HepG2 (cell line): ENCODE measurements at regions not wholly inside any gene's neighbourhood (a gene's known extent, or its start where the extent isn't known, plus 50 kb on each side); places are given as distances from the start of the nearest gene placed in this dataset.

ENCODE experiments used
- ATAC-seq: fragments of 200-7000 bp; cut with Tn5 transposase; 3 replicates; pipeline ENCODE4 v1.9.1; 2020; ENCODE audit warnings: mild to moderate bottlenecking, moderate library complexity
- BruUV-seq: library from RNA; stranded (reverse); fragments of 400-500 nt; replicated peaks from 2 replicates; lab custom pipeline; 2021; lab: Mats Ljungman, UMichigan
- CTCF ChIA-PET: fragments of 300-600 bp; formaldehyde crosslinking; extraction: SDS; loops from one replicate; lab custom pipeline; 2021; ENCODE audit warnings: low total read pairs, inconsistent platforms, low intra/inter-chr PET ratio; lab: Yijun Ruan, JAX
- POLR2A ChIA-PET: fragments of 350-600 bp; sonication (Branson Sonifier 250); formaldehyde crosslinking; loops from one replicate; lab custom pipeline; 2020; ENCODE audit warnings: antibody characterized with exemption, inconsistent platforms; lab: Yijun Ruan, JAX
- DNase-seq: peaks from one replicate; pipeline ENCODE4 v3.0.0-alpha.2; 2015; ENCODE audit warnings: low spot score
- FAIRE-seq: peaks from 3 replicates; lab custom pipeline; 2011; peaks lifted over from hg19 to GRCh38; lab: Jason Lieb, UNC
- H2AFZ ChIP-seq: one replicate; pipeline ENCODE4 v1.6.1; 2011; ENCODE audit warnings: low read length, inconsistent platforms
- H3K27ac ChIP-seq: fragments of 300-600 bp; 3 replicates; pipeline ENCODE4 v1.8.0; 2011; ENCODE audit warnings: mixed run types, mild to moderate bottlenecking, mixed read lengths, low read length, inconsistent platforms; ENCODE audit not compliant: insufficient read depth; ENCODE audit errors: extremely low read length
- H3K27me3 ChIP-seq, 2 experiments: fragments of 200-600 bp in 1 of 2; 2 replicates in 1 of 2; 3 replicates in 1 of 2; pipeline versions ENCODE4 v1.6.0 to v1.8.0; 2011; ENCODE audit warnings: low read length in 2 of 2, mild to moderate bottlenecking in 2 of 2, moderate library complexity in 2 of 2, inconsistent platforms in 1 of 2; ENCODE audit not compliant: insufficient read depth in 2 of 2, control insufficient read depth in 1 of 2
- H3K36me3 ChIP-seq, 2 experiments: fragments of 200-600 bp in 1 of 2; replicated peaks in 1 of 2; 2 replicates in 1 of 2; 3 replicates in 1 of 2; pipeline versions ENCODE4 v1.5.1 to v1.8.0; 2011; ENCODE audit warnings: low read length in 2 of 2, inconsistent platforms in 1 of 2; ENCODE audit not compliant: insufficient read depth in 2 of 2, control insufficient read depth in 1 of 2
- H3K4me1 ChIP-seq: 2 replicates; pipeline ENCODE4 v1.5.1; 2012; ENCODE audit warnings: low read length, inconsistent platforms; ENCODE audit not compliant: insufficient read depth
- H3K4me2 ChIP-seq: 2 replicates; pipeline ENCODE4 v1.6.0; 2011; ENCODE audit warnings: low read depth, low read length, inconsistent platforms
- H3K4me3 ChIP-seq, 3 experiments: fragments of 200-600 bp in 1 of 3; sonication (generic), shearing (Covaris generic) in 1 of 3; replicated peaks in 1 of 3; 2 replicates each; pipeline ENCODE4 v1.5.1; 2011 to 2016; ENCODE audit warnings: low read length in 3 of 3, inconsistent platforms in 2 of 3, low read depth in 2 of 3, mild to moderate bottlenecking in 2 of 3, control low read depth in 1 of 3, mixed read lengths in 1 of 3; ENCODE audit not compliant: insufficient read depth in 1 of 3
- H3K79me2 ChIP-seq: one replicate; pipeline ENCODE4 v1.6.1; 2011; ENCODE audit warnings: low read length, inconsistent platforms; ENCODE audit not compliant: insufficient read depth
- H3K9ac ChIP-seq: 2 replicates; pipeline ENCODE4 v1.6.0; 2011; ENCODE audit warnings: mild to moderate bottlenecking, low read depth, low read length, inconsistent platforms; ENCODE audit not compliant: insufficient read depth
- H3K9me3 ChIP-seq: 2 replicates; pipeline ENCODE4 v1.5.1; 2012; ENCODE audit warnings: mild to moderate bottlenecking, low read length
- H4K20me1 ChIP-seq: 2 replicates; pipeline ENCODE4 v1.6.0; 2011; ENCODE audit warnings: inconsistent platforms, mild to moderate bottlenecking, low read length, moderate library complexity; ENCODE audit not compliant: insufficient read depth
- ATF5 ChIP-seq: sonication (generic); formaldehyde crosslinking; IDR thresholded peaks from 2 replicates; pipeline ENCODE4 v1.4.0; 2020; ENCODE audit warnings: mild to moderate bottlenecking, low read depth, missing genetic modification reagents
- DBP ChIP-seq: sonication (generic); formaldehyde crosslinking; IDR thresholded peaks from 2 replicates; pipeline ENCODE4 v1.4.0; 2020; ENCODE audit warnings: missing genetic modification reagents; ENCODE audit errors: not compliant biosample characterization
- FOXK1 ChIP-seq: sonication (generic); formaldehyde crosslinking; IDR thresholded peaks from 2 replicates; pipeline ENCODE4 v1.4.0; 2020; ENCODE audit warnings: low read depth, missing genetic modification reagents, borderline replicate concordance
- HNRNPUL1 ChIP-seq: fragments of 200-400 bp; formaldehyde crosslinking; IDR thresholded peaks from 2 replicates; pipeline ENCODE4 v1.6.1; 2017; ENCODE audit warnings: low read depth, mild to moderate bottlenecking, low read length, moderate library complexity
- NFATC3 ChIP-seq: sonication (generic); formaldehyde crosslinking; IDR thresholded peaks from 2 replicates; pipeline ENCODE4 v1.5.1; 2020; ENCODE audit warnings: mild to moderate bottlenecking, missing genetic modification reagents
- SALL2 ChIP-seq: sonication (generic); formaldehyde crosslinking; IDR thresholded peaks from 2 replicates; pipeline ENCODE4 v1.8.1; 2023; ENCODE audit warnings: mild to moderate bottlenecking, missing genetic modification reagents, inconsistent platforms
- SIX4 ChIP-seq: sonication (generic); formaldehyde crosslinking; IDR thresholded peaks from 2 replicates; pipeline ENCODE4 v1.4.0; 2020; ENCODE audit warnings: missing genetic modification reagents
- SMAD1 ChIP-seq: sonication (generic); formaldehyde crosslinking; IDR thresholded peaks from 2 replicates; pipeline ENCODE4 v1.4.0; 2020; ENCODE audit warnings: missing genetic modification reagents, low read depth, mild to moderate bottlenecking, borderline replicate concordance
- SOX6 ChIP-seq, 2 experiments: fragments of 450-650 bp in 1 of 2; sonication (generic) in 1 of 2; formaldehyde crosslinking in 1 of 2; IDR thresholded peaks; 2 replicates each; pipeline versions ENCODE4 v1.4.0 to v1.6.1; 2017 to 2020; ENCODE audit warnings: antibody characterized with exemption in 1 of 2, mild to moderate bottlenecking in 1 of 2, missing genetic modification reagents in 1 of 2
- SP2 ChIP-seq: sonication (generic); formaldehyde crosslinking; IDR thresholded peaks from 2 replicates; pipeline ENCODE4 v1.5.1; 2020; ENCODE audit warnings: mild to moderate bottlenecking, missing genetic modification reagents
- SRSF9 ChIP-seq: fragments of 200-400 bp; formaldehyde crosslinking; IDR thresholded peaks from 2 replicates; pipeline ENCODE4 v1.6.1; 2018; ENCODE audit warnings: borderline replicate concordance, mild to moderate bottlenecking, low read depth, low read length; ENCODE audit not compliant: insufficient read depth, poor library complexity, severe bottlenecking
- TCF7L2 ChIP-seq: IDR thresholded peaks from 2 replicates; pipeline ENCODE4 v1.6.1; 2011; ENCODE audit warnings: mild to moderate bottlenecking, low read depth, low read length, moderate library complexity
- TOPORS ChIP-seq: sonication (generic); formaldehyde crosslinking; IDR thresholded peaks from 2 replicates; pipeline ENCODE4 v1.8.0; 2023; ENCODE audit warnings: mild to moderate bottlenecking, missing genetic modification reagents
- ZBTB38 ChIP-seq: sonication (generic); formaldehyde crosslinking; IDR thresholded peaks from 2 replicates; pipeline ENCODE4 v1.5.1; 2020; ENCODE audit warnings: mild to moderate bottlenecking, missing genetic modification reagents
- ZBTB7B ChIP-seq: sonication (generic); formaldehyde crosslinking; IDR thresholded peaks from 2 replicates; pipeline ENCODE4 v1.4.0; 2020; ENCODE audit warnings: missing genetic modification reagents
- ZNF17 ChIP-seq: sonication (generic); formaldehyde crosslinking; IDR thresholded peaks from 2 replicates; pipeline ENCODE4 v1.5.0; 2020; ENCODE audit warnings: mild to moderate bottlenecking, missing genetic modification reagents
- ZNF331 ChIP-seq: sonication (generic); formaldehyde crosslinking; IDR thresholded peaks from 2 replicates; pipeline ENCODE4 v1.4.0; 2020; ENCODE audit warnings: missing genetic modification reagents
- ZNF547 ChIP-seq: sonication (generic); formaldehyde crosslinking; IDR thresholded peaks from 2 replicates; pipeline ENCODE4 v1.5.1; 2020; ENCODE audit warnings: mild to moderate bottlenecking, missing genetic modification reagents
- ZNF607 ChIP-seq: sonication (generic); formaldehyde crosslinking; IDR thresholded peaks from 2 replicates; pipeline ENCODE4 v1.5.1; 2020; ENCODE audit warnings: missing genetic modification reagents, mild to moderate bottlenecking, borderline replicate concordance
- ZNF644 ChIP-seq: IDR thresholded peaks from 2 replicates; pipeline ENCODE4 v1.6.1; 2016; ENCODE audit warnings: low read depth
- WGBS: methylation state at CpG from one replicate; pipeline ENCODE4 v1.1.6; 2017; ENCODE audit warnings: low lambda C conversion rate; 5-methylcytosine and 5-hydroxymethylcytosine counted together
- in situ Hi-C: cut with HindIII; loops from 2 replicates; pipeline ENCODE4 v1.10.0; 2017; ENCODE audit warnings: low pct_unique_long_range_greater_than_20kb; ENCODE audit not compliant: extremely low pct_ligation_motif_present
- intact Hi-C: fragments of 100-400 bp; cut with micrococcal nuclease; formaldehyde crosslinking; loops from one replicate; pipeline ENCODE4 v1.10.0; 2022; ENCODE audit not compliant: unreplicated experiment

- no peaks in the 10 kb centered on the region for H3K4me1 ChIP-seq
- intact Hi-C loops: no loop called here
- ATAC-seq (no peak), FAIRE-seq (no peak), DNase-seq (no peak)
- TF ChIP-seq NFATC3 (CRISPR knock-in tag) (no peak), ZBTB7B (no peak), HNRNPUL1 (no peak)
- no peaks in the 10 kb centered on the region for H3K9me3 ChIP-seq
- no peaks in the 10 kb centered on the region for H3K79me2 ChIP-seq
- no peak overlapping the region for H2AFZ ChIP-seq
- H3K27ac ChIP-seq: no peak overlapping the region
- 0% methylated on average over 1 of the region's 1 CpG for WGBS
- ChIA-PET POLR2A (no interaction called here), CTCF (no interaction called here)
- no peak overlapping the region for H3K4me3 ChIP-seq
- H4K20me1 ChIP-seq: no peaks in the 10 kb centered on the region
- H3K36me3 ChIP-seq: no peaks in the 10 kb centered on the region
- in situ Hi-C loops: no loop called here
- no peaks in the 10 kb centered on the region for H3K27me3 ChIP-seq
- no peak overlapping the region for H3K4me2 ChIP-seq
- no peak overlapping the region for H3K9ac ChIP-seq
- BruUV-seq: no TSS peak
Observed at GRCh38 chr3:88640581-88640980, 466.8 kb upstream of the EPHA3 start.

DNA sequence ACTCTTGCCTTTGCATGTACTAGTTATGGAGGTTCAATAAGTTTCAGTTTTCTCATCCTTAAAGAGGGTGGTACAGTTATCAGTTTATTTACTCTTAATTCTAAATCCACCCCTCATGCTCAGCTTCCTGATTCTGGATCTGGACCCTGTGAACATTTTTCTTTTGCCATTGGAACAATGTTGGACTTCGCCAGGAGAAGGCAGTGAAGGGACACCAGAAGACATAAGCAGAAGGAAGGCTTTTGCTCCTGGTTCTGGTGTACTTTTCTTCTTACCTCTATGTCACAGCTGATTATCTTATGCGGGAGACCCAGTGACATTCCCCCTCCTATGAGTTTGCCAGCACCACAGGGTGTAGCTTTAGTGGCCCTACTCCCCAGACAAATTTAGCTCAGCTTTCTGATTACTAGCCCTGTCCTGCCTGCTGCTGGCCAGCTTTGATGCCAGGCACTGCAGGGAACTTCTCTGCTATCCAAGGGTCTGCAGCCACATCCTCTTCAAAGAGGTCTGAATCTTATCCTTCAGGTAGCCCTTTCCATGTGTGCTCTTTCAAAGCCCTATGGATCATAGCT, 466.3 kb upstream of the EPHA3 start:
- Histone ChIP-seq H3K27me3 (no peaks in the 10 kb centered on the region), H3K27ac (no peak overlapping the region), H3K36me3 (no peaks in the 10 kb centered on the region), H3K4me3 (no peak overlapping the region), H3K9me3 (no peaks in the 10 kb centered on the region), H3K9ac (no peak overlapping the region), H2AFZ (no peak overlapping the region), H4K20me1 (no peaks in the 10 kb centered on the region), H3K4me1 (no peaks in the 10 kb centered on the region), H3K4me2 (no peak overlapping the region), H3K79me2 (no peaks in the 10 kb centered on the region)
- TF ChIP-seq TOPORS (CRISPR knock-in tag) (no peak), SP2 (CRISPR knock-in tag) (no peak), ZNF547 (CRISPR knock-in tag) (no peak), SIX4 (CRISPR knock-in tag) (no peak), ATF5 (CRISPR knock-in tag) (no peak), ZBTB38 (CRISPR knock-in tag) (no peak), TCF7L2 (no peak), ZNF331 (CRISPR knock-in tag) (no peak), SALL2 (CRISPR knock-in tag) (no peak), FOXK1 (CRISPR knock-in tag) (no peak), ZNF644 (CRISPR knock-in tag) (no peak), ZNF17 (CRISPR knock-in tag) (no peak), DBP (CRISPR knock-in tag) (no peak), SOX6 (IDR thresholded peaks at IDR 0.05) (no peak), SOX6 (CRISPR knock-in tag; IDR thresholded peaks at IDR 0.05) (no peak), ZNF607 (no peak), SRSF9 (no peak), SMAD1 (CRISPR knock-in tag) (no peak)
- CTCF ChIA-PET: no interaction called here
- DNase-seq (no peak), FAIRE-seq (no peak), ATAC-seq (no peak)
- 3% methylated on average over 2 of the region's 2 CpGs for WGBS
- POLR2A ChIA-PET: no interaction called here
- intact Hi-C loops (no loop called here), in situ Hi-C loops (no loop called here)
- no TSS peak for BruUV-seq
